ENCODE measurements at regions not wholly inside any gene's neighbourhood (a gene's known extent, or its start where the extent isn't known, plus 50 kb on each side); places are given as distances from the start of the nearest gene placed in this dataset.

GRCh38 chr4:184959786-184960185 is 58.5 kb upstream of the HELT start:
- no peak for TF ChIP-seq TAF1 (IDR thresholded peaks at IDR 0.05; ENCODE audit: low read depth, low read length)
- TF ChIP-seq POLR2A (IDR thresholded peaks at IDR 0.05; ENCODE audit: low read depth, low read length) = no peak
- no peak for TF ChIP-seq SPI1 (IDR thresholded peaks at IDR 0.05; ENCODE audit: low read depth, low read length)

All from GM12891 (cell line).